Gastroesophageal sphincter (tissue), 4 donors: ENCODE measurements at regions not wholly inside any gene's neighbourhood (a gene's known extent, or its start where the extent isn't known, plus 50 kb on each side); places are given as distances from the start of the nearest gene placed in this dataset.
"Not testable (repeated sequence)": the region's sequence is repeated elsewhere in the genome, so short reads cannot be mapped to it uniquely, and the experiment has no call there.

ENCODE experiments used
- ATAC-seq: fragments of 150-250 bp; one replicate; pipeline ENCODE4 v1.9.1; 2016; ENCODE audit warnings: mild to moderate bottlenecking, moderate library complexity
- H3K27ac ChIP-seq, 4 donors: fragments of 200-600 bp; sonication (generic) in 3 of 4; 1 replicate in 3 of 4; 2 replicates in 1 of 4; pipeline ENCODE4 v1.5.1; 2016 to 2019
- H3K27me3 ChIP-seq: fragments of 200-600 bp; sonication (generic); one replicate; pipeline ENCODE4 v1.5.1; 2019
- H3K36me3 ChIP-seq, 2 donors: fragments of 200-600 bp; sonication (generic); one replicate each; pipeline ENCODE4 v1.5.1; 2019; ENCODE audit warnings: control low read depth in 1 of 2
- H3K4me1 ChIP-seq, 3 donors: fragments of 200-600 bp; sonication (generic); 1 replicate in 2 of 3; 2 replicates in 1 of 3; pipeline ENCODE4 v1.5.1; 2016 to 2019; ENCODE audit warnings: control low read depth in 2 of 3
- H3K4me3 ChIP-seq, 2 donors: fragments of 200-600 bp; sonication (generic); one replicate each; pipeline ENCODE4 v1.5.1; 2019; ENCODE audit warnings: mild to moderate bottlenecking in 1 of 2, moderate library complexity in 1 of 2
- H3K9me3 ChIP-seq, 3 donors: fragments of 200-600 bp; sonication (generic); one replicate each; pipeline ENCODE4 v1.5.1; 2017 to 2019; ENCODE audit warnings: control low read depth in 2 of 3
- EP300 ChIP-seq: sonication (generic); formaldehyde crosslinking; IDR thresholded peaks from one replicate; pipeline ENCODE4 v1.6.1; 2017; ENCODE audit warnings: antibody characterized with exemption, mild to moderate bottlenecking
- POLR2A ChIP-seq, 2 donors: fragments of 450-650 bp; IDR thresholded peaks; one replicate each; pipeline ENCODE4 v1.6.1; 2017; ENCODE audit warnings: antibody characterized with exemption in 2 of 2, mild to moderate bottlenecking in 2 of 2, moderate library complexity in 1 of 2
- POLR2AphosphoS5 ChIP-seq: sonication (generic); formaldehyde crosslinking; IDR thresholded peaks from one replicate; pipeline ENCODE4 v1.6.1; 2017; ENCODE audit warnings: antibody characterized with exemption
- WGBS, 2 donors: methylation state at CpG; one replicate each; pipeline ENCODE4 v1.1.5; 2018; ENCODE audit warnings: low coverage in 1 of 2; 5-methylcytosine and 5-hydroxymethylcytosine counted together
- TF ChIP-seq, protein P1 (sequence below), 4 experiments: fragments of 200-600 bp in 2 of 4; fragments of 450-650 bp in 2 of 4; sonication (generic) in 1 of 4; IDR thresholded peaks; one replicate each; pipeline ENCODE4 v1.5.1; 2017 to 2019; ENCODE audit warnings: antibody characterized with exemption in 4 of 4, mild to moderate bottlenecking in 2 of 4, moderate library complexity in 2 of 4

DNA sequence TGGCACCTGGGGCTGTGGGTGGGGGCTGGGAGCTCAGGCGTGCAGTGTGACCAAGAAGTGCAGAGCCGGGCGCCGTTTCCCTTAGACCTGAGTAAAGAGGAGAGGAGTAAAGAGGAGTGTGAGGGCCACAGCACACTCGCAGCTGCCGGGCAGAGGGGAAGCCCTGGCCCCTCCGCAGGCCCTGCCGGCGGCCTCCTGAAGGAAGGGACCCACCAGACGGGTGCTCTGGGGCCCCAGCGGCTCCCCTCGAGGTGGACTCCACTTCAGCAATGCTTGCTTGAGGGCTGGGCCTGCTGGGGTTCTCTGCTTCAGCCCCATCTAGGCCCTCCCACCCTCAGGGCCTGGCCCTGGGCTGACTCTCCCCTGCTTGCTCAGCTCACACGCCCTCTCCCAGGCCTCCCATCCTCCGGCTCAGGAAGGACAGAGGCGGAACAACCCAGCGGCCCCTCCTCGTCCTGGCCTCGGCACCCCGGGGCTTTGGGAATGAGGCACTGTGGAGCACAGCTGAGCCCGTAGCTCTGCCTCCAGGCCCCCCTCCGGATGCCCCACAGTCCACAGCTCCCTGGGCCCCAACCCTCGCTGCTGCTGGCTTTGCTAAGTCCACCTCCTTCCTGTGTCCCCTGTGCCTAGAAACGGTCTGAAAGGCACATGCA lies 1198.7 kb downstream of the BRD1 start:
- WGBS, 2 donors: 60% methylated on average over 1 of the region's 23 CpGs; no CpG with 5 or more reads in 1 of the 2 donors
- no peak for ATAC-seq
- H3K4me1 ChIP-seq: no peaks in the 10 kb centered on the region
- no peaks in the 10 kb centered on the region for H3K9me3 ChIP-seq
- H3K4me3 ChIP-seq: no peak overlapping the region
- no peak overlapping the region for H3K27ac ChIP-seq
- H3K27me3 ChIP-seq: peaks cover 51% of the 10 kb centered on the region
- H3K36me3 ChIP-seq: no peaks in the 10 kb centered on the region
- TF ChIP-seq POLR2A (IDR thresholded peaks at IDR 0.05): no peak
- no peak for TF ChIP-seq POLR2AphosphoS5

DNA sequence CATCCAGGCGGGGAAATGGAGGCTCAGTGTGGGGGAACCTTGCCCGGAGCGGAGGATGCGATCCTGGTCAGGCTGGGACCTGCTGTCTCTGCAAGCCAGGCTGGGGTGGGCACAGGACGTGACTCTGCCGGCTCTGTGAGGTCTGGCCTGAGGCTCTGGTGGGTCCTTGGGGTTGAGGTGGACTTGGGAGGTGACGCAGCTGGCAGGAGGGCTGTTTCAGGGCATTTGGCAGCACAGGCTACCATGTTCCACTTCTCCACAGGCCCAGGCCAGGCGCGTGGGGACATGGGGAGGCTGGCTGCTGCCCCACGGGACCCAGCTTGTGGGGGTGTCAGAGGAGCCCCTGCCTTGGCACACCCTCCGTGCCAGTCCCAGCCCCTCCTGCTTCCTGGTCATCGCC lies 1199.7 kb downstream of the BRD1 start:
- Histone ChIP-seq H3K9me3 (no peaks in the 10 kb centered on the region), H3K36me3 (no peaks in the 10 kb centered on the region), H3K27me3 (peaks cover 51% of the 10 kb centered on the region), H3K4me3 (no peak overlapping the region), H3K27ac (no peak overlapping the region), H3K4me1 (no peaks in the 10 kb centered on the region)
- ATAC-seq: no peak
- 60% methylated on average over 1 of the region's 12 CpGs; no CpG with 5 or more reads in 1 of the 2 donors for WGBS, 2 donors
- no peak for TF ChIP-seq POLR2AphosphoS5

DNA sequence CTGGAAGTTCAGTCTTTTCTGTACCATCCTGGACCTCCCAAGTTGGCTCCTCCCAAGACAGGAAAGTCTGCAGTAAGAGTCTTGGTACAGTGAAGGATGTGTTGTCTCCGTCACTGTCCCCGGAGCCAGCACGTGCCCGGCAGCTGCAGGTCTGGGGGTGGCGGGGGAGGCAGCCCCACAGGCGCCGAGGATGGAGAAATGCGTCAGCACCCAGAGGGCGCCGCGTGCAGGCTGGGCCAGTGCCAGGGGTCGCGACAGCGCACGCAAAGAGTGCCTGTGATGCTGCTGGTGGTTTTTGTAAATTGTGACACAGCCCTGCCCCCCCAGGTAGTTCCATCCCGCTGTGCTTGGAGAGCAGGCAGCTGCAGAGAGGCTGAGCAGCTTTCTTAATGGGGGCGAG lies 1200.5 kb downstream of the BRD1 start:
- Histone ChIP-seq H3K27ac (no peak overlapping the region), H3K4me3 (no peak overlapping the region), H3K36me3 (no peaks in the 10 kb centered on the region), H3K27me3 (peaks cover 56% of the 10 kb centered on the region), H3K4me1 (no peaks in the 10 kb centered on the region), H3K9me3 (no peaks in the 10 kb centered on the region)
- WGBS, 2 donors: 40% methylated on average over 2 of the region's 17 CpGs; no CpG with 5 or more reads in 1 of the 2 donors
- TF ChIP-seq, protein P1, sequence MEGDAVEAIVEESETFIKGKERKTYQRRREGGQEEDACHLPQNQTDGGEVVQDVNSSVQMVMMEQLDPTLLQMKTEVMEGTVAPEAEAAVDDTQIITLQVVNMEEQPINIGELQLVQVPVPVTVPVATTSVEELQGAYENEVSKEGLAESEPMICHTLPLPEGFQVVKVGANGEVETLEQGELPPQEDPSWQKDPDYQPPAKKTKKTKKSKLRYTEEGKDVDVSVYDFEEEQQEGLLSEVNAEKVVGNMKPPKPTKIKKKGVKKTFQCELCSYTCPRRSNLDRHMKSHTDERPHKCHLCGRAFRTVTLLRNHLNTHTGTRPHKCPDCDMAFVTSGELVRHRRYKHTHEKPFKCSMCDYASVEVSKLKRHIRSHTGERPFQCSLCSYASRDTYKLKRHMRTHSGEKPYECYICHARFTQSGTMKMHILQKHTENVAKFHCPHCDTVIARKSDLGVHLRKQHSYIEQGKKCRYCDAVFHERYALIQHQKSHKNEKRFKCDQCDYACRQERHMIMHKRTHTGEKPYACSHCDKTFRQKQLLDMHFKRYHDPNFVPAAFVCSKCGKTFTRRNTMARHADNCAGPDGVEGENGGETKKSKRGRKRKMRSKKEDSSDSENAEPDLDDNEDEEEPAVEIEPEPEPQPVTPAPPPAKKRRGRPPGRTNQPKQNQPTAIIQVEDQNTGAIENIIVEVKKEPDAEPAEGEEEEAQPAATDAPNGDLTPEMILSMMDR (IDR thresholded peaks at IDR 0.05): no peak
- TF ChIP-seq POLR2AphosphoS5: no peak
- TF ChIP-seq POLR2A (IDR thresholded peaks at IDR 0.05): no peak
- TF ChIP-seq EP300: no peak
- no peak for ATAC-seq

DNA sequence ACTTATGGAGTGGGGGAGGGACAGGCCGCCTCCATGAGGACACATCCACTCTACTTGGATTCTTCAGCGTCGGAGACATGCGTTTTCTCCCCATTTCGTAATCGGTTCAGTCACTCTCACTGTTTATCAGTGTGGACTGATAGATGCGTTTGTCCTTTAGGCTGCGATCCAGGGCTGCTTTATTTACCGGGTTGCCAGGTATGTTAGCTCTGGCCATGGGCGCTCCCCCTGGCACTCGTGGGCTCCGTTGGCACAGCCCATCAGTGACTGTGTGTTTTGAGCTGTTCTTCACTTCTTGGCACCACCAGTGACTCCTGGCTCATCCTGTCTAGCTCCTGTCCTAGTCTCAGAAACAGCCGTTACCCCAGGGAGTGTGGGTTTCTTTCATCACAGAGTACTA lies 1203.3 kb downstream of the BRD1 start:
- TF ChIP-seq POLR2A (IDR thresholded peaks at IDR 0.05) (no peak), POLR2AphosphoS5 (no peak), EP300 (no peak)
- TF ChIP-seq, protein P1 (IDR thresholded peaks at IDR 0.05): no peak
- 74 to 75% methylated on average over 6 to 9 of the region's 13 CpGs for WGBS, 2 donors
- H3K27ac ChIP-seq: no peak overlapping the region
- H3K36me3 ChIP-seq: no peaks in the 10 kb centered on the region
- H3K4me3 ChIP-seq: no peak overlapping the region
- H3K9me3 ChIP-seq: no peaks in the 10 kb centered on the region
- H3K4me1 ChIP-seq: no peaks in the 10 kb centered on the region
- peaks cover 39% of the 10 kb centered on the region for H3K27me3 ChIP-seq
- no peak for ATAC-seq

DNA sequence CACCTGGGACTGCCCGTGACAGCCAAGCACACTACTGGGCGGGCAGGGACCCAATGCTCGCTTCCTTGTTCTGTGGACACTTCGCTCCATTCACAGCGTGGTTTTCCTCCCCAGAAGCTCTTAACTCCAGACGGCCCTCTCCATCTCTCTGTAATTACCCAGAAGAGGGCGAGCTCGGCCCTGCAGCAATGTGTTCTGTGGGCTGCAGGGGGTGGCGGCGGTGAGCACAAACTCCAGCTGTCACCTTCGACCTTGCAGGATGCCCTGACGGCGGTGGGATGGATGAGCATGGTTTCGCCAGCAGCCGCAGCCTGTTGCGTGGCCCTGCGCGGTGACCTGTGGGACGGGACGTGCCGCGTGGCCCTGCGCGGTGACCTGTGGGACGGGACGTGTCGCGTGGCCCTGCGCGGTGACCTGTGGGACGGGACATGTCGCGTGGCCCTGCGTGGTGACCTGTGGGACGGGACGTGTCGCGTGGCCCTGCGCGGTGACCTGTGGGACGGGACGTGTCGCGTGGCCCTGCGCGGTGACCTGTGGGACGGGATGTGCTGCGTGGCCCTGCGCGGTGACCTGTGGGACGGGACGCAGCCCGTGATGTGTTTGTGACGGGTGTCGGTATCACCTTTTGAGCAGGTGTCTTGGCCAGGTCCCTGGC lies 1204.7 kb downstream of the BRD1 start:
- WGBS, 2 donors: 100% methylated on average over 1 of the region's 55 CpGs; no CpG with 5 or more reads in 1 of the 2 donors
- TF ChIP-seq EP300 (no peak), POLR2AphosphoS5 (no peak), POLR2A (IDR thresholded peaks at IDR 0.05) (no peak)
- TF ChIP-seq, protein P1 (IDR thresholded peaks at IDR 0.05): no peak
- Histone ChIP-seq H3K27me3 (peaks cover 25% of the 10 kb centered on the region), H3K36me3 (no peaks in the 10 kb centered on the region), H3K27ac (no peak overlapping the region), H3K4me3 (no peak overlapping the region), H3K4me1 (no peaks in the 10 kb centered on the region), H3K9me3 (no peaks in the 10 kb centered on the region)
- ATAC-seq: no peak

DNA sequence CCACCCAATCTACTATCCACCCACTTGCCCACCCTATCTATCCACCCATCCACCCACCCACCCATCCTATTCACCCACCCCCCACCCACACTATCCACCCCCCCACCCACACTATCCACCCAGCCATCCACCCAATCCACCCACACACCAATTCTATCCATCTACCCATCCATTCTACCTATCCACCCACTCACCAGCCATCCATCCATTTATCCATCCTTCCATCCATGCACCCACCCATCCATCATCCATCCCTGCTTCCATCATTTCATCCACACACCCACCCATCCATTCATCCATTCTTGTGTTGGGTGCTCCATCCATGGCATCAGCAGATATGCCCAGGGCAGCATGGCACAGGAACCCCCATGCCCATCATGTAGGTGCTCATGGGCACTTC lies 1206.6 kb downstream of the BRD1 start:
- H3K27me3 ChIP-seq: peaks cover 18% of the 10 kb centered on the region
- no peaks in the 10 kb centered on the region for H3K9me3 ChIP-seq
- no peak for ATAC-seq

DNA sequence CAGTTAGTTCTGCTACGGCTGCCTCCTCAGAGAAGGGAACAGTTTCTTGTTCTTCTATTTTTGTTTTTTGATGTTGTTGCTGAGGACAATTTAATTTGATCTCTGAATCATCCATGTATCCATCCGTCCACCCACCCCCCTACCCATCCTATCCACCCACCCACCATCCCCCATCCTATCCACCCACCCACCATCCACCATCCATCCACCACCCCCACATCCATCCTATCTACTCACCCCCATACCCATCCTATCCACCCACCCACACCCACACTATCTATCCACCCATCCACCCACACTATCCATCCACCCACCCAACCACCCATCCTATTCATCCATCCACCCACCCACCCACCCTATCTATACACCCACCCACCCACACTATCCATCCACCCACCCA lies 1207.2 kb downstream of the BRD1 start:
- peaks cover 19% of the 10 kb centered on the region for H3K27me3 ChIP-seq
- not testable (repeated sequence) for H3K36me3 ChIP-seq, H3K4me3 ChIP-seq, ATAC-seq, H3K4me1 ChIP-seq, H3K9me3 ChIP-seq, H3K27ac ChIP-seq
- 69 to 74% methylated on average over 2 of the region's 2 CpGs for WGBS, 2 donors

More for the DNA sequence above, 1206.6 kb downstream of the BRD1 start:
- TF ChIP-seq EP300 (no peak), POLR2AphosphoS5 (no peak), POLR2A (IDR thresholded peaks at IDR 0.05) (no peak)
- TF ChIP-seq, protein P1 (IDR thresholded peaks at IDR 0.05): no peak
- H3K4me3 ChIP-seq: no peak overlapping the region
- no peaks in the 10 kb centered on the region for H3K4me1 ChIP-seq
- H3K27ac ChIP-seq: no peak overlapping the region
- no peaks in the 10 kb centered on the region for H3K36me3 ChIP-seq
